HG02571 (cell line): ENCODE measurements at regions not wholly inside any gene's neighbourhood (a gene's known extent, or its start where the extent isn't known, plus 50 kb on each side); places are given as distances from the start of the nearest gene placed in this dataset.
"Not testable (repeated sequence)": the region's sequence is repeated elsewhere in the genome, so short reads cannot be mapped to it uniquely, and the experiment has no call there.

ENCODE experiments used
- ATAC-seq: cut with Tn5 transposase; IDR thresholded peaks from one replicate; pipeline ENCODE4 v1.9.1; 2021; ENCODE audit warnings: mild to moderate bottlenecking, moderate library complexity; ENCODE audit not compliant: unreplicated experiment

DNA sequence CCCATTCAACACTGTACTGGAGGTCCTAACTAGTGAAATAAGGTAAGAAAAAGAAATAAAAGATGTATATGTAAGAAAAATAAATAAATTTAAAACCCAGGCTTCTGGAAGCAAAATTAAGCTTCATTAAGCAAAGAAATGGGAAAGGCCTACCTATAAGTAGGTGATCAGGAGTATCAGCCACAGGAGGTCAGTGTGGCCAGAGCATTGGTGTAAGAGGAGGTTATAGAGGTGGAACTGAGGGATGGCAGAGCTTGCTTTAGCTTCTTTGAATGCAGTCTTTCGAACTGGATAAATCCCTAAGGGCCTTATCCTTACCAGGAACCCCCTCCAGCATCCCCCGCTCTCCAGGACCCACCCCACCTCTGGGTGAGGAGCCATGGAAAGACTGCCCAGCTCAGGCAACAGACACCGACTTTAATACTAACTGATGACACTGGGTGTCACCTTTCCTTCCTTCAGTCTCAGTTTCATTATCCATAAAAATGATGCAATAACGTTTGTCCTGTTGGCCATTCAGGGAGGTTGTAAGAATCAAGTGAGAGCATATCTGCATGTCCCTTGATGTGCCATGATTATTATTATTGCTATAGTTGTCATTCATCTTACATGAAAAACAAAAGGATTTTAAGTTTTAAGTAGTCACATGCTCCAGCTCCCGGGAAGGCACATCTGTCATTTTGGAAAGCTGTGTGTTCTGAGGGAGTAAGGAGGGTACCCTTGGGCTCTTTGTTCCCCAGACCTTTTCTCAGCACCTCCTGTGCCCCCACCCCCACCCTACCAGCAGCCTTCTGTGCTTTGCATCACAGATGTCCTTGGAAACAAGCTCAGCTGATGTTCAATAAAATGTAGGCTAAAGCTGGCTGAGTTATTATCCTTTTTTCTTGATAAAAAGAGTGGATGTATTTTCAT lies 50.8 kb upstream of the CTNNA1 start:
- no peak for ATAC-seq

DNA sequence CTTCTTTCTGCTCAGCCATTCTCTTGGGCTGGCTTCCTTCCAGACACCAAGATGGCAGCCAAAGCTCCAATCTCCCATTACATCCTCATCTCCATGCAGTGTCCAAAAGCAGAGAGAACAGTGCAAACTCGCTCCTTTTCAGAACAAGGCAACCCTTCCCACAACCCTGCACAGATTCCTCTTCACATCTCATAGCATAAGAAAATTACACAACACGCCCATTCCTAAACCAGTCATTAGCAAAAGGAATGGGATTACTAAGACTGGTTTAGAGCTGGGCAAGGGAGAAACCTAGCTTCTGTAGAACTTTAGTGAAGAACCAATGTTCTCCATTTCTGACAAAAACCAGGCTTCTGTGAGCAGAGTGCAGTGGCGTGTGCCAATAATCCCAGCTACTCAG lies 51.5 kb upstream of the CTNNA1 start:
- no peak for ATAC-seq

DNA sequence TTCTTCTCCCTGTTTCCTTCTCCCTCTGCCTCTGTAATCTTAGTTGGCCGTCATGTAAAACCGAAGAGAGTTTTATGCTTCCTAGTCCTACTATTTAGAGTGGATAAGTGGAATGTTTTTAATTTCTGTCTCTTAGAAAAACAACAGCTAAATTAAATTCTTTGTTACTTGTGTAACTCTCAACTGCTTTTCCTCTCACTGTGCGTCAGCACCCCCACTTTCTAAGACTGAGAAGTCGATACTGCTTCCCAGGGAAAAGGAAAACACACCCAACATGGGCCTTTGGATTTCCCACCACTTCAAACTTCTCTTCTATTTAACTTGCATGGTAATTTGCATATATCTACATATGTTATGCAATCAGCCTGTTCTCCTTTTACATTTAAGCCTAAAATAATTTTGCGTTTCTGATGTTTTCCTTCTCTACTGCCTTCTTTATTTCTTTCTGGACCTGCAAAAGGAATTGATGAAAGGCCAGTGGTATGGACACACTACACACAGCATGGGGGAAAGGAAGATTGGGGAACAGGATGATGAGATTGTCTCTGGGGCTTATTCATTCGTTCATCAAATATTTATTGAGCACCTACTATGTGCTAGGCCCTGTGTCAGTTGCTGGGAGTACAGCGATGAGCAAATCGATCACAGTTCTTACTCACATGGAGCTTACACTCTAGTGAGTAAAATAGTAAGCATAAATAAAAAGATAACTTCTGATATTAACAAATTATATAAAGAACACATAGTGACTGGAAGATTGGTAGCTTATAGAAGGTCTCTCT lies 52.5 kb upstream of the CTNNA1 start:
- no peak for ATAC-seq

DNA sequence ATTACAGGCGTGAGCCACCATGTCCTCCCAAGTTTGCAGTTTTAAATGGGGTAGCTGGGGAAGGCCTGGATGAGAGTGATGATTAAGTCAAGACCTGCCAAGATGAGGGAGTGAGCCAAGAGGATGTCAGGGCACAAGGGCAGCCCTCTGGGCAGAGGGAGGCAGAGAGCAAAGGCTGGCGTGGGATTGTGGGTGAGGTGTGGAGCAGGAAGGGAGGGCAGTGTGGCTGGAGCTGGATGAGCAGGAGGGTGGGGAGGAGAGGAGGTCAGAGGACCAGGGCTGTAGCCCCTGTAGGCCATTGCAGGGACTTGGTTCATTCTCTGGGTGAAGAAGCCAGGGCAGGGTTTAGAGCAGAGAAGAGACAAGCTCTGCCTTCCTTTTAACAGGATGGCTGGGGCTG lies 53.7 kb upstream of the CTNNA1 start:
- ATAC-seq: no peak

DNA sequence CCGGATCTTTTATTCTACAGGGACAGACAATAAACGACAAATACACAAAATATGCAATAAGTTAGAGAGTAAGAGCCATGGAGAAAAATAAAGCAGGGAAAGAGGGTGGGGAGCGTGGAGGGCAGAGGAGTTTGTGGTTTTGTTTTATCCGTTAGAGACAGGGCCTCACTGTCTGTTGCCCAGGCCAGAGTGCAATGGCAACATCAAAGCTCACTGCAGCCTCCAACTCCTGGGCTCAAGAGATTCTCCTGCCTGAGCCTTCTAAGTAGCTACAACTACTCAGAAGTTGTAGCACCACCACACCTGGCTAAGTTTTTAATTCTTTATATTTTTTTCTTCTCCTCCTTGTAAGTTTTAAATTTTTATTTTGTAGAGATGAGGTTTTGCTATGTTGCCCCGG lies 54.5 kb upstream of the CTNNA1 start:
- ATAC-seq: no peak

DNA sequence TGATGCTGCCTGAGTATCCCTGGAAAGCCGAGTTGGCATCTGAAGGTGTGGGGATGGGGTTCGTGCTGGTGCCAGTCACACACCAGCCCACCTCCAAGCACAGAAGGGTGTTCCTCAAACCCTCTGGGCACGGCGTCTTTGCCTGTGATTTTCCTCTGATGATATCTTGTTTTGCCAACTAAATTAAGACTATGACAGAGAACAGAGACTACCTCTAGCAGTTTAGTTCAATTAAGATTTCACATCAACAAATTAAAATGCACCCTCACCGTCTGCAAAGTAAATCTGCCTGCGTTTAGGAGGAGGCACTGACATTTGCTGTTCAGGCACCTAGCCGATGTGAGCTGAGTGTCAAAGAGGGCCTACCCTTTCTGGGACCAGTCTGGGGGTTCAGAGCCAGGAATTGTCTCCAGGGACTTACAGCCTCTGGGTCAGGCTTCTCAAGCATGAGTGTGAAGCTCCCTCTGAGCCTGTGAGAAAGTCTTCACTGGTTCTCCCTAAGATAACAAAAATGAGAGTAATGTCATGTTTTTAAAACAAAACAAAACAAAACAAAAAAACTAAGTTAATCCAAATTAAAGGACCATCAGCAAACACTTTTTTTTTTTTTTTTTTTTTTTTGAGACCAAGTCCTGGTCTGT lies 55.4 kb upstream of the CTNNA1 start:
- ATAC-seq: no peak

DNA sequence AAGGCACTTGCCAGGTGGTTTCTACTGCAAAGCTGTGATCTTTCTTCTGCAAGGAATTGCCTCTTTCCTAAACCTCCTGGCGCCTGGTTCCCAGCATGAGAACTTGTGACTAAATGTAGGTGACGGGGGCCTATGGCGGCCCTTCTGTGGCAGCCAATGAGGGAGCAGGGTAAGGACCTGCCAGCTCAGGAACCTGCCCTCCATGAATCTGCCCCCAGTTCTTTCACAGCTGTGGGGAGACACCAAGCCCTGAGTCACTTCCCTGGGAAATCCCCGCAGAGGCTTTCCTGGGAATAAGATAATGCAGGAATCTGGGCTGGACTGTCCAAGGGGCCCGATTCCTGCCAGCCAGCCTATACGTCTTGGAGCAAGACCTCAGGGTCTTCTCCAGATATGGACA lies 56.7 kb upstream of the CTNNA1 start:
- ATAC-seq: no peak

DNA sequence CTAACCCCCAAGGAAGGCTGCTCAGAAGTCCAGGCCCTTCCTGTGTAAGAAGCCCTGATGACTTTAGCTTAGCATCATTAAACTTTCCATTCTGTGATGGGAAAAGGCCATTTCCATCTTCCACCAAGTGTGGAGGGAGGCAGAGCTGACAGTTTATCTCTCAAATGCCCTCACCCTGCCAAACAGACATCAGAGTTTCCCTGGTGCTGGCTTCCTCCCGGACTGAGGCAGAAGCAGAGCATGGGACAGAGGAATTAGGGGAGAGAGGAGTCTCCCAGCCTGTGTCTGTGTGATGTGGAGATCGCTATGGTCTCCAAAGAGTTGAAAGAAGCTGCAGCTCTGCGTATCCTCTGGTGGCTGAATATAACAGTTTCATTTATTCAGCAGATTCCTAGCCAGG lies 57.4 kb upstream of the CTNNA1 start:
- ATAC-seq: no peak

DNA sequence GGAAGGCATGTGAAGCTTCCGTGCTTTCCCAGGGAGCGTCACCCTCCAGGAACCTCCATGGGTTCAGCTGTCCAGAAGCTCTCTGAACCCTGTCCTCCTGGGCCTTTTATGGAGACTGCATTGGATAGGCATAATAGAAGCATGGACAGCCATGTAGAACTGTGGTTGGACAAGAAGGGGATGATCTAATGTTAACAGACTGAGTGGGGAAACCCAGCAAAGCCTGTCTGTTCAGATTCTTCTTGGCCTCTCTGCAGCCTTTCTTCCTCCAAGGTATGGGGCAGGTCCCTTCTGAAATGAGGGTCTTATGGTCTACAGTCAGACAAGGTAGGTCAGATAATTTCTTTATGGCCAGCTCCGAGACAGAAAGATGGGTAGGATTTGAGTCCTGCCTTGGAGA lies 59.1 kb upstream of the CTNNA1 start:
- no peak for ATAC-seq

DNA sequence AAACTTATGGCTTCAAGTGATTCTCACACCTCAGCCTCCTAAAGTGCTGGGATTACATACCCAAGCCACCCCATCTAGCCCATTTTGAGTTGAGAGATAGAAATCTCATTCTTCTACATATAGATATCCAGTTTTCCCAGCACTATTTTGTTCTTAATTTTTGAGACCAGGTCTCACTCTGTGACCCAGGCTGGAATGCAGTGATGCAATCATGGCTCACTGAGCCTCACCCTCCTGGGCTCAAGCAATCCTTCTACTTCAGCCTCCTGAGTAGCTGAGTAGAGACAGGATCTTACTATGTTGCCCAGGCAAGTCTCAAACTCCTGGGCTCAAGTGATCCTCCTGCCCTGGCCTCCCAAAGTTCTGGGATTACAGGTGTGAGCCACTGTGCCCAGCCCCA lies 60.9 kb upstream of the CTNNA1 start:
- no peak for ATAC-seq

DNA sequence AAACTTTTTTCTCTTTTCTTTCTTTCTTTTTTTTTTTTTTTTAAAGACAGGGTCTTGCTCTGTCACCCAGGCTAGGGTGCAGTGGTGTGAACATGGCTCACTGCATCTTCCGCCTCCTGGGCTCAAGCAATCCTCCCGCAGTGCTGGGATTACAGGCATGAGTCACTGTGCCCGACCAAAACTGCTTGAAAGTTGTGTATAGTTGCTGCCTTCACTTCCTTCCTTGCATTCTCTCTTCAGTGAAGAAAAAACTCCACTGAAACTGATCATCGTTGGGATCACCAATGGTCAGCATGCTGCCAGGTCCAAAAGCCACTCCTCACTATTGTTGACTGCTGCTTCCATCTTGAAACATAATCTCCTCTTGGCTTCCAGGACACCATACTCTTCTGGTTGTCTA lies 66.6 kb upstream of the CTNNA1 start:
- no peak for ATAC-seq

DNA sequence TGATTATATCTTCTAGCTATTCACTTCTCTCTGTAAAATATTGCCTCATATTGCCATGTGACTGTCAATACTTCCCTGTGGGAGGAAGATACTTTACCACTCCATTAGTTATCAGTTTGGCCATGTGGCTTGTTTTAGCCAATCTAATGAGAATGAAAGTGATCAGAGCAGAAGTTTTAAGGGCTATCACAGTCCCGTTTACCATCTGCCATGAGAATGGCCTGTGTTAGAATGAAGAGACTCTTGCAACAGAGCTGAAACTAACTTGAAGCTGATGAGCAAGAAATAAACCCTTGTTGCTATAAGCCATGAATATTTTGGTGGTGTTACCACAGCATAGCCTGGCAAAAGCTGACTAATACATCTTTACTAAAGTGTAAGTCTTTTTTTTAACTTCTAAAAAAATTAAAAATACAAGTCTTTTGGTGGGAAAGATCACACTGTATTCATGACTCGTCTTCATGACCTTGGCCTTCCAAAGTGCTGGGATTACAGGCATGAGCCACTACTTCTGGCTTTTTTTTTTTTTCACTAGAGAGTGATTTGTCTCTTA lies 68.0 kb upstream of the CTNNA1 start:
- ATAC-seq: no peak

DNA sequence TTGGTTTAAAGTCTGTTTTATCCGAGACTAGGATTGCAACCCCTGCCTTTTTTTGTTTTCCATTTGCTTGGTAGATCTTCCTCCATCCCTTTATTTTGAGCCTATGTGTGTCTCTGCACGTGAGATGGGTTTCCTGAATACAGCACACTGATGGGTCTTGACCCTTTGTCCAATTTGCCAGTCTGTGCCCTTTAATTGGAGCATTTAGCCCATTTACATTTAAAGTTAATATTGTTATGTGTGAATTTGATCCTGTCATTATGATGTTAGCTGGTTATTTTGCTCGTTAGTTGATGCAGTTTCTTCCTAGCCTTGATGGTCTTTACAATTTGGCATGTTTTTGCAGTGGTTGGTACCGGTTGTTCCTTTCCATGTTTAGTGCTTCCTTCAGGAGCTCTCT lies 70.8 kb upstream of the CTNNA1 start:
- not testable (repeated sequence) for ATAC-seq

DNA sequence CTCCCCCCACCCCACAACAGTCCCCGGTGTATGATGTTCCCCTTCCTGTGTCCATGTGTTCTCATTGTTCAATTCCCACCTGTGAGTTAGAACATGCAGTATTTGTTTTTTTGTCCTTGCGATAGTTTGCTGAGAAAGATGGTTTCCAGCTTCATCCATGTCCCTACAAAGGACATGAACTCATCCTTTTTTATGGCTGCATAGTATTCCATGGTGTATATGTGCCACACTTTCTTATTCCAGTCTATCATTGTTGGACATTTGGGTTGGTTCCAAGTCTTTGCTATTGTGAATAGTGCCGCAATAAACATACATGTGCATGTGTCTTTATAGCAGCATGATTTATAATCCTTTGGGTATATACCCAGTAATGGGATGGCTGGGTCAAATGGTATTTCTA lies 74.4 kb upstream of the CTNNA1 start:
- not testable (repeated sequence) for ATAC-seq

DNA sequence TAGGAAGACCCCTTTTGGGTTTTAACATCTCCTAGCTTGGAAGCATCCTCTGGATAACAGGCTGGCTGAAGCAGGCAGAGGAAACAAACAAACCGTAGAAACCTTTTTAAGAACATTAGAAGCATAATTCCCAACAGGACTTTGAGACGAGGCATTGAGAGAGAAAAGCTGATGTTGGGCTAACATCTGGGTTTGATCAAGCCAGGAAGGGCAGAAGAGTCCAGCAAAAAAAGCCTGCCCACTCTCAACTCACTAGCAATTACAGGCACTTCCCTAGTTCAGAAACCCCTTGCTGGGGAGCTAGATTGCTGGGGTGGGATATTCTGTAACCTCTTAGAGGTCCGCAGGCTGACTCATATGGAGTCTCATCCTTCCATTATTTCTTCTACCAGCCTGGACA lies 75.4 kb upstream of the CTNNA1 start:
- no peak for ATAC-seq

DNA sequence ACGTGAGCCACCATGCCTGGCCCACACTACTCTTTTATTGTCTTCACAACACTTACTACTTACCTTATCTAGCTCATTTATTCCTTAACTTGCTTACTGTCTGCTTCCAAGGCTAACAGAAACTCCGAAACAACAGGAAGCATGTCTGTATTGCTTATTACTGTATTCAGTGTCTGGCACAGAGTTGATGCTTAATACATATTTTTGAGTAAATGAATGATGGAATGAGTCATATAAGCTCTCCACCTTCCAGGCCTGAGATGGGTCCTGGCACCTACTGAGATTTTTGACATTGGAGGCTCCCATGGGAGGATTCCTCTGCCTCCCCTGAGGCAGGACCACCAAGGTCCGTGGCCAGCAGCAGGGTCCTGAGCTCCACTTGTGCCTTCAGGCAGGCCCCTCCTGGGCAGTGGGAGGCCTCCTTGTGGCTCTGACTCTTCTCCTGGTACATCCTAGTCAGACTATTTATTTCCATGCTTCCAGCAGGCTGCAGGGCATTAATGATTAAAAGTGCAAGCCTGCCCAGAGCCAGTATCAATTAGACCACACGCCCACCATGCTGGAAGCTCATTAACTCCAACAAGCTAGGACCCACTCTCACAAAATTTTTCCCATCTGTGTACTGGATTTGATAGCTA lies 76.5 kb upstream of the CTNNA1 start:
- ATAC-seq: no peak

DNA sequence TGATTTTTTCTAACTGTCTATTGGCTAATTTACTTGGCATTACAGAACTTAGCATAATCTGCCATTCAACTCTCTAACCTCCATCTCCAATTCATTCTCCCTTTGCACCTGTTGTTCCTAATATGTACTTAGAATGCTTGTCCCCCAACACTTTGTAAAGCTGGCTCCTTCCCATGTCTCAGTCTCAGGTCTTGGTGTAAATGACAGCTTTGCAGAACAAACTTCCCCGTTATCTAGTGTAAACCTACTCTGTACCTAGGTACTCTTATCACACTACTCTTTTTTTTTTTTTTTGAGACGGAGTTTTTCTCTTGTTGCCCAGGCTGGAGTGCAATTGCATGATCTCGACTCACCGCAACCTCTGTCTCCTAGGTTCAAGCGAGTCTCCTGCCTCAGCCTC lies 77.2 kb upstream of the CTNNA1 start:
- no peak for ATAC-seq

DNA sequence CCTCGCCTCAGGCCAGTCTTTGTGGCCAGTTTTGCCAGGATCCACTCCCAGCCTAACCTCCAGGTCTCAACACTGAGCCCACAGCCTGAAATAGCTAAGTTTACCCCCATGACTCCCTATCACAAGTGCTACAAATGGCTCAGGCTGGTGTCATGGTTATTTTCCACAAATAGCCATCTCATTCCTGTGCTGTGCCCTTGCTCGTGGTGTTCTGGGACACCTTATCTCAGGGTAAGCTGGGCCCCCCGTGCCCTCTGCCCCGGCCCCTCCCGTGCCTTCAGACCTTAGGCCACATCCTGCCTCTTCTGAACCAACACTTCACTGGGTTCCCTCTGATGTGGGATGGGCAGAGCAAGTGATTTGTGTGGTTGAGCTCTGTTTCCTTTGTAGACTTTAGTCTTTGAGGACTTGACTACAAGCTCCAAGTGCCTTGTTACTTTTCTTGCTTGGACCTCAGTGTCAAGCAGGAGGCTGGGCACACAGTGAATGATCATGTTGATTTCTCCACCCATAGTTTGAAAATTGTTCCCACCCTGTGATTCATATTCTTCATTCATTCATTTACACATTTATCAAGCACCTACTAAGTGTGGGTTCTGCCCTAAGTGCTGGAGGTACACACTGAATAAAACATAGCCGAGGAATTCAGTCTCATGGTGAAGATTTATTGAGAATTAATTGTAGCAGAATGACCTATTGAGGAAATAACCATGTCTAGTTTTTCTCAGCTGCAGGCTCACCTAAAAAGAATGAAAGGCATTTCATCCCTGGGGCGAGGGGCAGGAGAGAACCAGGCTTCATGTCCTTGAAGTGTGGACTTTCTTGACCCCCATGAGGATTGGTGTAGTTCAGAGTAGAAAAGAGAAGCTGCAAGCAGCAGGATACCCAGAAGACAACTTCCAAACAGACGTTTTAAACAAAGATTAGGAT lies 84.5 kb upstream of the CTNNA1 start:
- ATAC-seq: no peak

DNA sequence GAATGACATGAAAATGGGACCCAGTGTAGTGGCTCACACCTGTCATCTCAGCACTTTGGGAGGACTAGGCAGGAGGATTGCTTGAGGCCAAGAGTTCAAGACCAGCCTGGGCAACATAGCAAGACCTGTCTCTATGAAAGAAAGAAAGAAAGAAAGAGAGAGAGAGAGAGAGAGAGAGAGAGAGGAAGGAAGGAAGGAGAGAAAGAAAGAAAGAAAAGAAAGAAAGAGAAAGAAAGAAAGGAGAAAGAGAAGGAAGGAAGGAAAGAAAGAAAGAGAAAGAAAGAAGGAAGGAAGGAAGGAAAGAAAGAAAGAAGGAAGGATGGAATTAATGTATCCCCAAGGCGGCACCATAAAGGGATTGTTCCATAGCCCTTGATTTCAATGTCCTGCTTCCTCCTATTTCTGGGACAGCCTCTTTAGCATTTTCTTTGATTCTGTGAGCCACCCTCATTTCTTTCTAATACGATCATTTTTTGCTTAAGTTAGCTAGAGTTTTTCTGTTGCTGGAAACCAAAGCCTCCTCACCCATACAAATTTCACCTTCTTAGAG lies 85.4 kb upstream of the CTNNA1 start:
- not testable (repeated sequence) for ATAC-seq
